DMS 273 treated with DMSO at 0.1 percent for 48 hours (cell line): ENCODE measurements at regions not wholly inside any gene's neighbourhood (a gene's known extent, or its start where the extent isn't known, plus 50 kb on each side); places are given as distances from the start of the nearest gene placed in this dataset.

ENCODE experiments used
- DNase-seq: peaks from one replicate; lab custom pipeline; 2025; lab: John Stamatoyannopoulos, UW

DNA sequence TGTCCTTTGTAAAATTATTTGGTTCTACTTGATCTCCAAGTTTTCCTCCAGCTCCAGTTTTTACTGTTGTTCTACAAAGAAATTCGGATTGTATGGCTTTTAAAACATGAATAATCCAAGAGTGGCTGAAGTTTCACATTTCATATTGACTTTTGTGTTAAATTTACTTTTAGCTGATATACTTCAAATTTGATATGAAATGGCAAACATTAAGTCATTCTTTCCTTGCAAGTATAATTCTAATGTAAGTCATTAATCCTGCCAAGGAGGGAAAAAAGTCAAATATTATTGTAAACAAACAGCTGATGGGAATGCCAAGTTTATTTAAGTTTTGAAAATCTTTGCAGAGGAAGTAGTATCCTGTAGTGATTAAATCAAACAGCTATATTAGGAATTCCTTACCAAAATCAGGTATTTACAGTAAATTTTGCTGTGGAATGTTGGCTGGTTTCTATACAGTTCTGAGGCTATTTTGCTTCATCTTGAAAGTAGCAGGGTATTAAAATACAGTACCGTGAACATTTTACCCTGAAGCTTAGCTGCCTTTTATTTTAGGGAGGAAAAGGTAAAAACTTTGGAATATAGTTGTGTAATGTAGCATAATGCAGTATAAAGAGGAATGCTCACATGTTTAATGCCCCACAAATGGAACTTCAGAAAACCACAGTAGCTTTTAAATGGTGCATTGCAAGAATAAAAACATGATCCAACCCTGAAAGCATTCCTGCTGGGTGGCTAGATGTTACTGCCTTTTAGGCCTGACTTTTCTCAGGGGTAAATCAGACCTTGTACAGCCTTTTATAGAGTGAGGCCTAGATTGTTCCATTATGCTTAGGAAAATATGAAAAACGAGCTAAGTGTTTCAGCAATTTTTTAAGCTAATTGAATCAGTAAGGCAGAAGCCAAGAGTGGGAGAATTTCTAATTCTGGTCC is 62.7 kb upstream of the NT5C1B start:
- no peak for DNase-seq

DNA sequence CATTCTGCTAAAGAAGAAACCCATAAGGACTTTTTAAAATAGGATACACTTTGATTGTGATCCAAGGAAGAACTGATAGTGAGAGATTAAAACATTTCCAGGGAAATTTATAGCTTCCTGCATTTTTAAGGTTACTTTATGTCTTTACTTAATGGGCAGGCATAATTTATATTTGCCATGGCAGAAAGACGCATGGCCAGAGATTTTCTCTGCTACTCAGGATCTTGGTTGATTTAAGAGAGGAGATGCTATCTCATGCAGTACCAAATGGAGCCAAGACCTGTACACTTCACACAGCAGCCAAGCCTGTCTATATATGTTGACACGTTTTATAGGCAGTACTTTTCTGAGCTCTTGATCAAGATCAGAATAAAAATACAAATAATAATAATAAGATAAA is 60.9 kb upstream of the NT5C1B start:
- DNase-seq: no peak

DNA sequence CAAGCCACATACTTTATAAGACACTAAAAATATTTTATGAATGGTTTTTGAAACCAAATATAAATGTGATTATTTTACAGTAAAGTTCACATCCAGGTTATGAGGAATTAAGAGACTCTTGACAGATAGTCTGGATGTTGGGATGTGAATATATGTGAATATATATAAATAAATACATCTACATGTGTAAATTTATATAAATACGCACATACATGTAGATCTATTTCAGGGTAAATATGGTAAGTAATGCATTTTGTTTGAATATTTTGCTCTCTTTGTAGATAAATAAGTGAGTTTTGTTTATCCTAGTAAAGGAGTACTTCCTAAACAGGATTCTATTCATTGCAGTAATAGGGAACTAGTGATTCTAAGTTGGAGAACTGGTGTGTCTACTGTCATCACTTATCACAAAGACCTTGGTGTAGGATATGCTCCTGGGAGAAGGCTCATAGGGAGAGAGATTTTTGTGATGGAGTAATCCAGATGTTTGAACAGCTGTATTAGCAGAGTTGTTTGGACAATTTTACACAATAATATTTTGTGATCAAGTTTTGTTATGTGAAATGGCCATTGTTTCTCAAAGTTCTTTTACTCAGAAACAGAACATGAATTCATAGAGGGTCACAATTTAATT is 60.2 kb upstream of the NT5C1B start:
- no peak for DNase-seq

DNA sequence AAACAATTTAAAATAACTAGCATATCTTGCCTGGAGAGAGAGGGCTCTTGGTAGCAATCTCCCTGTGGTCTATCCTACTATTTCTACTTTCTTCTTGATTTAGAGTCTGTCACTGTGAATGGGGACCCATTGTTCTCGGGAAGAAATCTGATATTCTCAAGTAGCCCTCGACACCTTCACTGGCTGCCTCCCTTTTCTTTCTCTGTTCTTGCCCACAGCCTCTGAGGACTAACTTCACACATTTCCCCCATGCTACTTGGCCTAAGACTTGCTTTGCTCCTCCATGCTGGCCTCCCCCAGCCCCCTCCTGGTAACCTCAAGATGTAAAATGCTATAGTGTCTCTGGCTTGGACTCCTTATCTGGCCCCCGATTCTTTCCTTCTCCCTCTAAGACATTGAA is 58.8 kb upstream of the NT5C1B start:
- no peak for DNase-seq

DNA sequence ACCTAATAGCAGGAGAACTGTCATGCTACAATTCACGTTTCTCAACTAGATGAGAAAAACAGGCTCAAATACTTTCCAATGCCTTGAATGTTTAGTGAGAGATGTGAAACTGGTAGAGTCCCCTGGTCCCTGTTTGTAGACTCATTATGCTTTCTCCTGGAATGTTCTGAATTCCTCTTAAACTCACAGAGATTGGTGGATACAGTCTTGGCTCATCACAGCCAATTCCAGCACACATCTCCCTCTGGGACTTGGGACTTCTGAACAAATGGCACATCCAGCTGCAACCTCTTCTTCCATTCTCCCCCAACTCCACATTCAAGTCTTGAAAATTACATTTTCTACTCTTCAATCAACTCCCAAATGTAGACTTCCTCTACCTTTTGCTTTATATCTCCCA is 58.4 kb upstream of the NT5C1B start:
- no peak for DNase-seq

GRCh38 chr2:18645315-18645714 is 55.9 kb upstream of the NT5C1B start:
- DNase-seq: no peak

DNA sequence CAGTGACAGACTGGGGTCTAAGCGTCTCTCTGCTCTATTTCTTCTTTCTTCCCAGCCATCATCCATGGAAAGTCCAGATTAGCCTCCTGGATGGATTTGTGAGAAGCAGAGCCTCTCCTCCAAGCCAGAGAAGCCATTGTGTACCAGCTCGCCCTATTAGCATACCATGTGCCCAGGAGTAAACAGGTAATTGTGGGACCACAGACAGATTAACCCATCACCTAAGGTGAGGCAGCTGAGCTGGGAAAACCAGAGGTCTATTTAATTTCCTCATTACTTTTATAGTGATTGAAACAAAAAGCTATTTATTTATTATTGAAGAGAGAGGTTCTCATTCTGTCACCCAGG is 54.7 kb upstream of the NT5C1B start:
- DNase-seq: no peak

GRCh38 chr2:18643326-18644114 is 54.2 kb upstream of the NT5C1B start:
- no peak for DNase-seq

DNA sequence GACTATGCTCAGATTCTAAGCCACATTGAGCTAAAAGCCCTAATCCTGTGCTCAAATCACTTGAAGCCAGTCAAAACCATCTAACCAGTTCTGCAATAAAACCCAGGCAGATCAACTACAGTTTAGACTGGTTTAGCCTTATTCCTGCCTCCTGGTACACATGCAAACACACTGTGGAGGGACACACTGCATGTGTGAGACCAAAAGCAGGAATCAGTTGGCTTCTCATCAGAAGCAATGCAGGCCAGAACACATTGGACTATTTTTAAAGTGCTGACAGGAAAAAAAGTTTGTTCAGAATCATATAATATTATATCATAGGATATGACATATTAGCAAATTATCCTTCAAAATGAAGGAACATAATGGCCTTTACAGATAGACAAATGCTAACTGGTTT is 52.5 kb upstream of the NT5C1B start:
- DNase-seq: no peak

DNA sequence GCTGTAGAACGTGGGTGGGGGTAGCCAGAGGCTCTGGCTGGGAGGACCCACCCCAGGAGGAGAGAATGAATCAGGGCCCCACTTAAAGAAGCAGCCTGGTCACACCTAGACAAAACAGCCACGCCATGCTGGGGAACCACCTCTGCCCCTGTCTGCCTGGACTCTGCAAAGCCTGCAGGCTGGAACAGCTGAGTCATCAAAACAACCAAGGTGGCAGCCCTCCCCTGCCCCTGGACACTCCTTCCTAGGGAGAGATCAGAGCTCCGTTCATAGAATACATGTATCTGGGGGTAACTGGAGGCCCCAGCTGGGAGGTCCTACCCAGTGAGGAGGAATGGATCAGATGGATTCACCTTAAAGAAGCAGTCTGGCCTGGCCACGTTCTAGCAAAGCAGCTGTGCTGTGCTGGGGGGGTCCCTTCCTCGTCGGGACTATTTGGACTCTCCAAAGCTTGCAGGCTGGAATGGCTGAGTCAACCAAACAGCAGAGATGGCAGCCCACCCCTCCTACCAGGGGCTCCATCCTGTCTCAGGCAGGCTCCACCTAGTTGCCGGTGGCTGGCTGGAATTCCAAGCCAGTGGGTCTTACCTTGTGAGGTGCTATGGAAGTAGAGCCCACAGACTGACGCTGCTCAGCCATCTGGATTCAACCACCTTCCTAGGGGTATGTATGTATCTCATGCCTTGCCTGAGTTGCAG is 50.5 kb upstream of the NT5C1B start:
- DNase-seq: no peak
